ENCODE measurements at regions not wholly inside any gene's neighbourhood (a gene's known extent, or its start where the extent isn't known, plus 50 kb on each side); places are given as distances from the start of the nearest gene placed in this dataset.

DNA sequence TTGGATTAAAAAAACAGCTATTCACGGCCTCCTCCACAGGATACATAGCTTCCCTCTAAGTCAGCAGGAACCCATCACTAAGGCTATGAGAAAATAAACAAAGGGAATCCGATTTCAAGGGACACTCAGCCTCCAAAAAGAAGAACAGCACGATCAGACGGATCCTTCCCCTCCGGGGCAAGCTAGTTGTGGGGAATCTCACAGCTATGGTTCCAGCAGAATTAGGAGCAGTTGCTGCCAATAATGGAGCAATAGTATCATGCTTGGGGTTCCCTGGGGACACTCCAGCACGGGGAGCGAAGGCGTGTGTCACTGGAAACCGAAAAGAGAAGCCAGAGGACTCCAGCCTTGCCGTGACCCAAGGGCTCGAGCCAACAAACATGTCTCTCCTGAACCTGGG, 163.1 kb downstream of the TTC32 start:
- TF ChIP-seq, protein P1, sequence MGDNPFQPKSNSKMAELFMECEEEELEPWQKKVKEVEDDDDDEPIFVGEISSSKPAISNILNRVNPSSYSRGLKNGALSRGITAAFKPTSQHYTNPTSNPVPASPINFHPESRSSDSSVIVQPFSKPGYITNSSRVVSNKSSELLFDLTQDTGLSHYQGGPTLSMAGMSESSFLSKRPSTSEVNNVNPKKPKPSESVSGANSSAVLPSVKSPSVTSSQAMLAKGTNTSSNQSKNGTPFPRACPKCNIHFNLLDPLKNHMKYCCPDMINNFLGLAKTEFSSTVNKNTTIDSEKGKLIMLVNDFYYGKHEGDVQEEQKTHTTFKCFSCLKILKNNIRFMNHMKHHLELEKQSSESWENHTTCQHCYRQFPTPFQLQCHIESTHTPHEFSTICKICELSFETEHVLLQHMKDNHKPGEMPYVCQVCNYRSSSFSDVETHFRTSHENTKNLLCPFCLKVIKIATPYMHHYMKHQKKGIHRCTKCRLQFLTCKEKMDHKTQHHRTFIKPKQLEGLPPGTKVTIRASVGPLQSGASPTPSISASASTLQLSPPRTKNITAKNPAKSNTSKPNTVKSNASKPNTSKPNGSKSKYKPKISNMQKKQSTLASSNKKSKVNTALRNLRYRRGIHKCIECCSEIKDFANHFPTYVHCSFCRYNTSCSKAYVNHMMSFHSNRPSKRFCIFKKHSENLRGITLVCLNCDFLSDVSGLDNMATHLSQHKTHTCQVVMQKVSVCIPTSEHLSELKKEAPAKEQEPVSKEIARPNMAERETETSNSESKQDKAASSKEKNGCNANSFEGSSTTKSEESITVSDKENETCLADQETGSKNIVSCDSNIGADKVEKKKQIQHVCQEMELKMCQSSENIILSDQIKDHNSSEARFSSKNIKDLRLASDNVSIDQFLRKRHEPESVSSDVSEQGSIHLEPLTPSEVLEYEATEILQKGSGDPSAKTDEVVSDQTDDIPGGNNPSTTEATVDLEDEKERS (tag by site-specific recombination; IDR thresholded peaks at IDR 0.05) = no peak
- TF ChIP-seq ELK4 (IDR thresholded peaks at IDR 0.05; ENCODE audit: borderline replicate concordance, low read depth, low read length) = no peak
- no peak for TF ChIP-seq ZBTB21 (tag by site-specific recombination; IDR thresholded peaks at IDR 0.05)
